Non-pigmented ciliary epithelial cell (primary cell): ENCODE measurements at regions not wholly inside any gene's neighbourhood (a gene's known extent, or its start where the extent isn't known, plus 50 kb on each side); places are given as distances from the start of the nearest gene placed in this dataset.
"Not testable (repeated sequence)": the region's sequence is repeated elsewhere in the genome, so short reads cannot be mapped to it uniquely, and the experiment has no call there.

Experiments
- DNase-seq: peaks from one replicate; pipeline ENCODE4 v3.0.0-alpha.2; 2010; ENCODE audit warnings: low read depth

GRCh38 chr5:7218141-7218540 is 177.8 kb upstream of the ADCY2 start:
- DNase-seq: no peak

GRCh38 chr5:7220156-7220555 is 175.8 kb upstream of the ADCY2 start:
- DNase-seq: no peak

GRCh38 chr5:7221041-7221440 is 174.9 kb upstream of the ADCY2 start:
- no peak for DNase-seq

- DNase-seq: no peak
Measured at GRCh38 chr5:7225826-7226225, 170.1 kb upstream of the ADCY2 start.

GRCh38 chr5:7242118-7242710 is 153.7 kb upstream of the ADCY2 start:
- no peak for DNase-seq

GRCh38 chr5:7244208-7244607 is 151.7 kb upstream of the ADCY2 start:
- no peak for DNase-seq

DNA sequence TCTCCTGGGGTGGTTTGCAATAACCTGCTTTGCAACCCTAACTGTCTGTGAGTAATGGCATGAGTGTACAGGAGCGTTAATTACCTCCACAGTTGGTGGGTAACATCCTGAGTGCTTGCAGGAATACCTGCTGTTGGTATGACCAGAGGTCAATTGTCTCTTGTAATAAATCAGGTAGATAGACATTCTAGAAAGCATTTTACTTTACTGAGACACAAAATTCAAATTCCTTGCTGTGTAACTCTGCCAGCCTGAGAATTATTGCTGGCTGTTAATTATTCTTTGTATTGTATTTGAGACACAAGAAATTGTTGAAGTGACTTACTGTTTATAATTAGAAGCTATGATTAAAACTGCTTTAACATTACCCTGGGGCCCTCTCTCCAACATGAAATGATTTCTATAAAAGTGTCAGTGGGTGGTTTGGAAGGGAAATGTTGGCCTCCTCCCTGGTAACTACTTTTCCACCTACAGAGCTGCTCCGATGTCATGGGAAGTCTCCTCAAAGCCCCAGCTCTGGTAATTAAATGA is 150.8 kb upstream of the ADCY2 start:
- no peak for DNase-seq

DNA sequence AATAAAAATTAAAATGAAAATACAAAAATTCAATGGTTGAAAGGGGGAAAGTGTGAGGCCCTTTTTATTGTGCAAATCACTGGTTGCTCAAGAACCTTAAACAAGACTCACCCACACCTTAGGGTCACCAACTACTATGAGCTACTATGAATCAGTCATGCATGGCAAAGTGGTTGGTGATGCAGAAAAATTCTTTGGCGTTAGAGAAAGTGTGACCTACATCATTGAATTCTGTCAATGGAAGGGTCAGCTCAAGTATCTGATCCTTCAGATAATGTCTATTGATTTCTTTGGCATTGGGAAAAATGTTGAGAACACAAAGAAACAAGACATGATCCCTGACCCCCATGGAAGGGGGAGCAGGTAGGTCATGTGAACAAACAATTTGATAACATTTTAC is 149.7 kb upstream of the ADCY2 start:
- DNase-seq: no peak

GRCh38 chr5:7250004-7250403 is 145.9 kb upstream of the ADCY2 start:
- no peak for DNase-seq

GRCh38 chr5:7250611-7251010 is 145.3 kb upstream of the ADCY2 start:
- DNase-seq: no peak

DNA sequence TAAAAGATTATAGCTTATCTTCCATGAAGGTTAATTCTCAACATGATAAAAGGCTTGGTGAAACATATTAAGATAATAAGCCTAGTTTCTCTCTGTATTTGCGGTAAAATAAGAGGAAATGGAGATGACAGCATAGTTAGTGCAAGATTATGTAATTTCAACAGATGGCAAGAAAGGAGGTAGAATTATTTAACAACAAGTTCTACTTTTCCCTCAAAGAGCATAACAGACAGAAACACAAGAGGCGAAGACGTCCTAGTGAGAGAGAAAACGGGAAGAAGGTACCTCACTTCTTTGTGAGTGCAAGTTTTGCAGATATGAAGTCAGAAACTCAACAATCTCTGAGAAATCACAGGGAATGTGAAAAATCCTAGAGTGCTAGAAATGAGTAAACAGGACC is 144.8 kb upstream of the ADCY2 start:
- no peak for DNase-seq

DNA sequence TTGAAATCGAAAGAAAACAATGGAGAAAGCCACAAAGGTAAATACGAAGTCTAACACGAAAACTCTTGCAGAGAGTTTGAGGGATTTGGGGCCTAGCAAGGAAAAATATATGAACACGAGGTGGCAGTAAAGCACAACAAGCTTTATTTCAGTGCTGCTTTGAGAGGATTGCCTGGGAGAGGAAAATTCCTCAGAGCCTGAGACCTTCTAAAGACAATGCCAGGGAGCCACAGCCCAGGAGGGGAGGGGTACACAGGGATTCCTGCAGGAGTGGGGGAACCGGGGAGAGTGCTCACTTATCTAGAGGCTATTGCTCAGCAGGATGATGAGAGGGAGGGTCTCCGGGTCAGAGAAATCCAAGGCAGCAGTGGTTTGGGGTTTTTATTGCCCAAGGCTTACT is 134.9 kb upstream of the ADCY2 start:
- DNase-seq: no peak

GRCh38 chr5:7261900-7262299 is 134.0 kb upstream of the ADCY2 start:
- DNase-seq: no peak

- not testable (repeated sequence) for DNase-seq
Measured at GRCh38 chr5:7263398-7264015, 132.4 kb upstream of the ADCY2 start.

DNA sequence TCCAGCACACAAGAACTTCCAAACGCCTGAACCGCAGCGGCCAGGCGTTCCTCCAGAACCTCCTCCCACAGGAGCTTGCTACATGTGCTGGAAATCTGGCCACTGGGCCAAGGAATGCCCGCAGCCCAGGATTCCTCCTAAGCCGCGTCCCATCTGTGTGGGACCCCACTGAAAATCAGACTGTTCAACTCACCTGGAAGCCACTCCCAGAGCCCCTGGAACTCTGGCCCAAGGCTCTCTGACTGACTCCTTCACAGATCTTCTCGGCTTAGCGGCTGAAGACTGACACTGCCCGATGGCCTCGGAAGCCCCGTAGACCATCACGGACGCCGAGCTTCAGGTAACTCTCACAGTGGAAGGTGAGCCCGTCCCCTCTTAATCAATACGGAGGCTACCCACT is 130.2 kb upstream of the ADCY2 start:
- DNase-seq: not testable (repeated sequence)

DNA sequence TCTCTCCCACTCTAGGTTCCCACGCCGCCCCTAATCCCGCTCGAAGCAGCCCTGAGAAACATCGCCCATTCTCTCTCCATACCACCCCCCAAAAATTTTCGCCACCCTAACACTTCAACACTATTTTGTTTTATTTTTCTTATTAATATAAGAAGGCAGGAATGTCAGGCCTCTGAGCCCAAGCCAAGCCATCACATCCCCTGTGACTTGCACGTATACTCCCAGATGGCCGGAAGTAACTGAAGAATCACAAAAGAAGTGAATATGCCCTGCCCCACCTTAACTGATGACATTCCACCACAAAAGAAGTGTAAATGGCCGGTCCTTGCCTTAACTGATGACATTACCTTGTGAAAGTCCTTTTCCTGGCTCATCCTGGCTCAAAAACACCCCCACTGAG is 127.2 kb upstream of the ADCY2 start:
- DNase-seq: not testable (repeated sequence)

- no peak for DNase-seq
Measured at GRCh38 chr5:7269591-7270274, 126.2 kb upstream of the ADCY2 start.

DNA sequence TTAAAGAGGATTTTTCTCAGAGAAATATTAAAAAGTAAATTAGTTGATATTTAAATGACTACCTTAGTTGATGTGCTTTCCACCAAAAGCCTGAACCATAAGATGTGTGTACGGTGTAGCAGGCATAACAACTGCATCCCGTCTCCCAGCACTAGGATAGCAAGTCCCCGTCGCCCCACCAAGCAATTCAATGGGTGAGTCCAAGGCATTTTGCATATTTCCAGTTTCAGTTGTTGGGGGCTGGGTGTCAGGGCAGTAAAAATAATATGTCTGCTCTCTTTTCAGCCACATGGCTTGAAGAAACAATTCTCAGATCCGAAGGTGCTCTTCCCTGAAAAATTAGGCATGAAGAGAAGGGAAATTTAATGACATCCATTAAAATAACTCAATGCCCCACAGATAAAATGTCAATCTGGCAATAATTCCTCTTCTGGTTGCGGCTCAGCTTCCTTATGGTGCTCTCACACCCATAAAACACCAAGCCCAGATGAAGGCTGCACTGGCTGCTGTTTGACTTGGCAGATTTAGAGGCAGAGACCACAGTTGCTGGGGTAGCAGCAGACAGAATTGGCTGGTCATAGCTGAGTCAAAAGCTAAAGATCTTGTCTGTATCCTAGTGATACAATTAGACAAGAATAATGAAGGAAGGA is 124.4 kb upstream of the ADCY2 start:
- DNase-seq: no peak

DNA sequence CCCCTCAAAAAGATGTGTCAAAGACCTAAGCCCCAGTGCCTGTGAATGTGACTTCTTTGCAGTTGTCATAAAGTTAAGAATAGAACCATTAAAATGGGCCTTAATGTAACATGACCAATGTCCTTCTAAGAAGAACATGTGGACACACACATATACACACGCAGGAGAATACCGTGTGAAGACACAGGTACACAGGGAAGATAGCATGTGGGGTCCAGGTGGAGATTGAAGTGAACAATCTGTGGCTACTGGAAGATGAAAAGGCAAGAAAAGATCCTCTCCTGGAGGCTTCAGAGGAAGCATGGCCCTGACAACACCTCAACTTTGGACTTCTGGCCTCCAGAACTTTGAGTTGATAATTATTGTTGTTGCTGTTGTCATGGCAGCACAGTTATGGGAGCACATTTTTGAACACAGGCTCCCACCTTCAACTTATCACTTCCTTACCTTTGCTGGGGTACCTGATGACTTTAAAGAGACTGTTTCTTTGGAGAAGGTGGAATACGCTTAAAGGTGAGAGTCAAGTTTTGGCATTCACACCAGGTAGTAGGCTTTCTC is 123.5 kb upstream of the ADCY2 start:
- DNase-seq: no peak

DNA sequence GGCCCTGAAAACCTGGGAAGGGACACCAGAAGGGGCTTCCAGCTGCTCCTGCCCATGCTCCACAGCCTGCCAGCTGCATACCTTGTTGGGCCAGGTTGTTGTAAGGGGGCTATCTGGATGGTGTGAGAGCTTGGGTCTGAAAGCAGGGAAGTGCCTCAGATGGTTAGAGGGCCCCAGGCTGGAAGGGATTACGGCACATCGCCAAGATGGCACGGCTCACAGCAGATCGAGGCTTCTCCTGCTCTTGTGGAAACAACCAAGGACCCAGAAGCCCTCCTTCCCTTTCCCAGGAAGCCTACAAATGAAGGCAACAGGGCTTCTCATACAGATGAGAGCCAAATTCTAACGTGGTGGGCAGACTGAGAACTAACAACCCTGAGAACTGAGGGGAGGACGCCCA is 121.7 kb upstream of the ADCY2 start:
- no peak for DNase-seq

- DNase-seq: not testable (repeated sequence)
Measured at GRCh38 chr5:7289634-7290033, 106.3 kb upstream of the ADCY2 start.

GRCh38 chr5:7297821-7298220 is 98.1 kb upstream of the ADCY2 start:
- not testable (repeated sequence) for DNase-seq

- not testable (repeated sequence) for DNase-seq
Measured at GRCh38 chr5:7299731-7300130, 96.2 kb upstream of the ADCY2 start.
